ENCODE measurements at regions not wholly inside any gene's neighbourhood (a gene's known extent, or its start where the extent isn't known, plus 50 kb on each side); places are given as distances from the start of the nearest gene placed in this dataset.

GRCh38 chr10:8439040-8439439, 384.6 kb downstream of the GATA3 start:
- TF ChIP-seq EZH2 (IDR thresholded peaks at IDR 0.05; ENCODE audit: insufficient read depth, poor library complexity, severe bottlenecking), result no peak
- no peak for TF ChIP-seq EZH2phosphoT487 (IDR thresholded peaks at IDR 0.05; ENCODE audit: insufficient read depth, low read depth)
